WTC11 (cell line): ENCODE measurements at regions not wholly inside any gene's neighbourhood (a gene's known extent, or its start where the extent isn't known, plus 50 kb on each side); places are given as distances from the start of the nearest gene placed in this dataset.

Experiments
- ATAC-seq: fragments of 200-7000 bp; cut with Tn5 transposase; 2 replicates; pipeline ENCODE4 v1.10.0; 2021; ENCODE audit warnings: mild to moderate bottlenecking, moderate library complexity
- CTCF ChIA-PET: fragments of 300-600 bp; sonication (Branson Sonifier 250); formaldehyde crosslinking; loops from one replicate; lab custom pipeline; 2021; ENCODE audit warnings: antibody characterized with exemption; lab: Charles Lee
- POLR2A ChIA-PET: fragments of 350-600 bp; sonication (Branson Sonifier 250); formaldehyde crosslinking; loops from one replicate; lab custom pipeline; 2021; ENCODE audit warnings: antibody characterized with exemption; lab: Charles Lee
- DNase-seq: peaks from one replicate; pipeline ENCODE4 v3.0.0; 2021; ENCODE audit warnings: low spot score
- H3K27ac Mint-ChIP-seq: 2 replicates; pipeline ENCODE4 v1.8.0; 2021; ENCODE audit warnings: mixed read lengths
- H3K27me3 Mint-ChIP-seq: 2 replicates; pipeline ENCODE4 v1.8.0; 2021; ENCODE audit warnings: low read depth, mild to moderate bottlenecking, moderate library complexity, mixed read lengths
- H3K36me3 Mint-ChIP-seq: 2 replicates; pipeline ENCODE4 v1.8.0; 2021; ENCODE audit warnings: mixed read lengths
- H3K4me1 Mint-ChIP-seq: 2 replicates; pipeline ENCODE4 v1.8.0; 2022; ENCODE audit warnings: mixed read lengths
- H3K4me3 Mint-ChIP-seq: 2 replicates; pipeline ENCODE4 v1.8.0; 2021; ENCODE audit warnings: mild to moderate bottlenecking, moderate library complexity, mixed read lengths
- H3K9me3 Mint-ChIP-seq: 2 replicates; pipeline ENCODE4 v1.8.0; 2021; ENCODE audit warnings: mixed read lengths
- CDX4 ChIP-seq: fragments of 250-450 bp; sonication (Bioruptor Pico); IDR thresholded peaks from 2 replicates; pipeline ENCODE4 v1.9.0; 2021; ENCODE audit warnings: moderate library complexity, mild to moderate bottlenecking, inconsistent platforms, borderline replicate concordance
- CREB1 ChIP-seq: sonication (generic); formaldehyde crosslinking; IDR thresholded peaks from 2 replicates; pipeline ENCODE4 v1.8.0; 2023; ENCODE audit warnings: mild to moderate bottlenecking, missing genetic modification reagents
- E2F1 ChIP-seq: sonication (generic); formaldehyde crosslinking; IDR thresholded peaks from 2 replicates; pipeline ENCODE4 v1.8.0; 2022; ENCODE audit warnings: mild to moderate bottlenecking, missing genetic modification reagents
- FOXP4 ChIP-seq: sonication (generic); formaldehyde crosslinking; IDR thresholded peaks from 2 replicates; pipeline ENCODE4 v1.8.0; 2022; ENCODE audit warnings: mild to moderate bottlenecking, missing genetic modification reagents
- MLX ChIP-seq: sonication (generic); formaldehyde crosslinking; IDR thresholded peaks from 2 replicates; pipeline ENCODE4 v1.8.1; 2023; ENCODE audit warnings: mild to moderate bottlenecking, missing genetic modification reagents, moderate library complexity
- PREB ChIP-seq: sonication (generic); formaldehyde crosslinking; IDR thresholded peaks from 2 replicates; pipeline ENCODE4 v1.8.1; 2022; ENCODE audit warnings: mild to moderate bottlenecking, missing genetic modification reagents, moderate library complexity, borderline replicate concordance
- SP1 ChIP-seq: sonication (generic); formaldehyde crosslinking; conservative IDR thresholded peaks from 2 replicates; pipeline ENCODE4 v1.8.1; 2022; ENCODE audit warnings: missing genetic modification reagents
- TEAD4 ChIP-seq: sonication (generic); formaldehyde crosslinking; IDR thresholded peaks from 2 replicates; pipeline ENCODE4 v1.8.0; 2022; ENCODE audit warnings: mild to moderate bottlenecking, missing genetic modification reagents
- ZNF281 ChIP-seq: sonication (generic); formaldehyde crosslinking; IDR thresholded peaks from 2 replicates; pipeline ENCODE4 v1.8.0; 2023; ENCODE audit warnings: mild to moderate bottlenecking, missing genetic modification reagents
- ZNF317 ChIP-seq: sonication (generic); formaldehyde crosslinking; IDR thresholded peaks from 2 replicates; pipeline ENCODE4 v1.8.1; 2023; ENCODE audit warnings: low read depth, mild to moderate bottlenecking, moderate library complexity, missing genetic modification reagents, borderline replicate concordance
- ZNF532 ChIP-seq: fragments of 250-450 bp; sonication (Bioruptor Pico); IDR thresholded peaks from 2 replicates; pipeline ENCODE4 v1.9.0; 2021; ENCODE audit warnings: mild to moderate bottlenecking, borderline replicate concordance
- ZNF671 ChIP-seq: fragments of 250-450 bp; sonication (Bioruptor Pico); IDR thresholded peaks from 2 replicates; pipeline ENCODE4 v1.8.0; 2021; ENCODE audit warnings: mild to moderate bottlenecking

GRCh38 chr10:91115618-91116390 is 104.7 kb upstream of the PCGF5 start:
- Mint-ChIP-seq H3K4me1 (no peaks in the 10 kb centered on the region), H3K36me3 (no peaks in the 10 kb centered on the region), H3K27me3 (no peaks in the 10 kb centered on the region), H3K27ac (no peak overlapping the region), H3K4me3 (no peak overlapping the region), H3K9me3 (no peaks in the 10 kb centered on the region)
- DNase-seq = no peak
- no peak for ATAC-seq
- POLR2A ChIA-PET = no interaction called here
- TF ChIP-seq CREB1 (CRISPR knock-in tag) = no peak
- no peak for TF ChIP-seq ZNF671 (CRISPR knock-in tag)
- no peak for TF ChIP-seq MLX
- no peak for TF ChIP-seq CDX4 (CRISPR knock-in tag)
- TF ChIP-seq TEAD4 (CRISPR knock-in tag) = no peak
- TF ChIP-seq PREB = no peak
- no peak for TF ChIP-seq E2F1 (CRISPR knock-in tag)
- no peak for TF ChIP-seq SP1 (CRISPR knock-in tag)
- TF ChIP-seq ZNF532 (CRISPR knock-in tag) = no peak
- CTCF ChIA-PET = interaction anchor here (1.0 kb wide), 1 partner anchor 109 kb away, joined by 3 read pairs; no protein-coding TSS in a partner anchor

- CTCF ChIA-PET = no interaction called here
- Mint-ChIP-seq H3K27me3 (no peaks in the 10 kb centered on the region), H3K9me3 (no peaks in the 10 kb centered on the region), H3K4me3 (no peak overlapping the region), H3K36me3 (no peaks in the 10 kb centered on the region)
- DNase-seq (no peak), ATAC-seq (no peak)
- TF ChIP-seq ZNF281 (CRISPR knock-in tag) (no peak), ZNF317 (CRISPR knock-in tag) (no peak), FOXP4 (CRISPR knock-in tag) (no peak)
- TF ChIP-seq, all 79 proteins: peak for 0
- no peaks in the 10 kb centered on the region for H3K4me1 Mint-ChIP-seq
- H3K27ac Mint-ChIP-seq = no peak overlapping the region
- POLR2A ChIA-PET = no interaction called here
These were observed 103.0 kb upstream of the PCGF5 start for GRCh38 chr10:91117505-91117904.
